ENCODE measurements at regions not wholly inside any gene's neighbourhood (a gene's known extent, or its start where the extent isn't known, plus 50 kb on each side); places are given as distances from the start of the nearest gene placed in this dataset.
A peak's percentile ranks its signal among the peaks of the same experiment; 100 is the strongest.

DNA sequence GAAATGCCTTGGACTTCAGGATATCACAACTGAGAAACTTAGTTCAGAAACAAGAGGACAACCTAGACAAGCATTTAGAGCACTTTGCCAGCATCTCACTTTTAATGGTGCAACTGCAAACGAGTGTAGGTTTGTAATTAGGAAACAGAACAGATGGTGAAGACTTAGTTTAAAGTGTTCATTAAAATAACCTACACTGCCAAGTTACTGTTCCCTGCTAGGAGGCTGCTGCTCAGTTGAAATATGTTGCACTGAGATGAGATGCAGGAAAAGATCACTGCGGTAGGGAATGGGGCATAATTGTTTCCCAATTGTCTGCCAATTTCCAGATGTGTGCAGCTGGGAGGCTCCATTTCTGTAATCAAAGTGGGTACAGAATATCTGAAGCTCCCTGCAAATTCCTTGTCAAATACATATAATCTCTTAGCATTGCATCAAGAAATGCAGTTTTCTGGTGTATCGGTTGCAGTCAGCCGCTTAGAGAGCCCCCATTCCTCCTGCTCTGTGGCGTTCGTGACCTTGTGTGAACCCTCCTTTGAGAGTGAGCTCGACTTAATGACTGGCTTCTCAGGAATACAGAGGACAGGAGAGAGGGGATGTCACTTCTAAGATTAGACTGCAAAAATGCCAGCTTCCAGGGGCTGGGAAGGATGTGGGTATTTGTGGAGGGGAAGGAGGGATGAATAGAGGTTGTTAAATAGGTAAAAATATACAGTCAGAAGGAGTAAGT lies 448.9 kb downstream of the MED10 start:
- DNase-seq: no peak

DNA sequence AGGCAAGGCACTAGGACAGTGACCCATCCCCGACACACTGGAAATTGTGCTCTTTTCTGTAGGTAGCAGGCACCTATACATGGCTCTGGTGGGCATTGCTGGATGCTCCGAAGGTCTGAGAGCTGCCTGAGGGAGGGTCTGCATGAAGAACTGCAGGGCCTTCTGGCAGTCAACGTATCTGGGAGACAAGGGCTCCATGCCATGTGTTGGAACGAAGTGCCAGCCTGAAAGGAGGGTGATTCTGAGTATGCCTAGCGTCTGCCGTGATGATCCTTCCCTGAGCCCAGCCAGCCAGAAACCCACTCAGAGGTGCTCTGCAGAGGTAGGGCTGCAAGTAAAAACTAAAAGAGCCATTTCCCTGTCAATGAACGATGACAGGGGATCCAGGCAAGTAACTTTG lies 453.2 kb downstream of the MED10 start:
- DNase-seq: no peak

DNA sequence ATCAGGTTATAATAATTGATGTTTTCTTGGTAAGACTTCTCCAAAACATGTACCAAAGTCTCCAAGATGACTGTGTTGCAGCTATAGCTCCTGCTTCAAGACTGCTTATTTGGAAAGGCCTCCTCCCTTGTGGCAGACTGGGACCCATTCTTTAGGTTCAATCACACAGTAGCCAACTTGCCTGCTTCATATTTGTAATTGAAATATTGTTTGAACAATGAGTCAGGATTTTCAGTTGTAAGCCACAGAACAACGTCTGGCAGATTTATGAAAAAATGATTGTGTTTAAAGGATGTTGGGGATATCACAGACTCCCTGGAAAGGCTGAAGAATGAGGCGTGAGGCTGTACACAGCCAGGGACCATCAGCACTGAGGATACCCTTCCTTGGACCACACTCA lies 458.9 kb downstream of the MED10 start:
- DNase-seq: no peak

DNA sequence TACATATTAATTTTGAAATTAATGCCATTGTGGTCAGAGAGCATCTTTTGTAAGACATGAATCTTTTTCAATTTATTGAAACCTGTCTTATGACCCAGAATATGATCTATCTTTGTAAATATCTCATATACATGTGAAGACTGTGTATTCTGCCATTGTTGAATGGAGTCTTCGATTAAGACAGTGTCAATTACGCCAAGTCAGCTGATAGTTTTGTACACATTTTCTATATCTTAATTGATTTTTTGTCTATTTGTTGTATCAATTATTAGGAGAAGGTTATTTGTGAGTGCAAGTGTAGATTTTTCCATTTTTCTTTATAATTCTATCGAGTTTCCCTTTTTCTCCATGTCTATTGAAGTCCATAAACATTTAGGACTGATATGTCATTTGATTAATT lies 471.6 kb downstream of the MED10 start:
- DNase-seq: no peak

DNA sequence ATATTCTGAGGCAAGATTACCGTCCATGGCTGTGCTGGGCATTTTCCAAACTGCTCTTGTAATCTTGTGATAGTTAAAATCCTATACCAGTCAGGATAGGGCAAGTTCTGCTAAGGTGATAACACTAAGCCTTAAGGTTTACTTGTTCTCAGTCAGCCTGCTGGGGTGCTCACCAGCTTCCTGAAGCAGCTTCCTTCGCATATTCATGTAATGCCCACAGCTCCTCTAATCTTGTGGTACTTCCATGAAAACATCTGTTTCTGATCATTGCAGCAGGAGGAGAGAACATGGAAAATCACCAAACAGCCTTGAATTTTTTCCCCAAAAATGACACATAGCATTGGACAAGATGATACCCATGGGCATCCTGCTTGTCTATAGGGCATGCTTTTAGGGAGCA lies 473.2 kb downstream of the MED10 start:
- DNase-seq: no peak

DNA sequence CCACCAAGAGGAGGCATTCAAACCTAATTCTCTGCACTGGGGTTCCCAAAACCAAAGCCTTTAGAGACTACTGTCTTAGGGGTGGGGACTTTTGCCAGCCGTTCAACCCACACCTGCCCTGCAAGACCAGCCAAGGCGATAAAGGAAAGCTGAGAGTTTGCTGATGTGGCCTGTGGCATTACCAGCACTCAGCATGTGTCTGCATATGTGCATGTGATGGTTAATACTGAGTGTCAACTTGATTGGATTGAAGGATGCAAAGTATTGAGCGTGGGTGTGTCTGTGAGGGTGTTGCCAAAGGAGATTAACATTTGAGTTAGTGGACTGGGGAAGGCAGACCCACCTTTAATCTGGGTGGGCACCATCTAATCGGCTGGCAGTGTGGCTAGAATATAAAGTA lies 474.2 kb downstream of the MED10 start:
- no peak for DNase-seq

DNA sequence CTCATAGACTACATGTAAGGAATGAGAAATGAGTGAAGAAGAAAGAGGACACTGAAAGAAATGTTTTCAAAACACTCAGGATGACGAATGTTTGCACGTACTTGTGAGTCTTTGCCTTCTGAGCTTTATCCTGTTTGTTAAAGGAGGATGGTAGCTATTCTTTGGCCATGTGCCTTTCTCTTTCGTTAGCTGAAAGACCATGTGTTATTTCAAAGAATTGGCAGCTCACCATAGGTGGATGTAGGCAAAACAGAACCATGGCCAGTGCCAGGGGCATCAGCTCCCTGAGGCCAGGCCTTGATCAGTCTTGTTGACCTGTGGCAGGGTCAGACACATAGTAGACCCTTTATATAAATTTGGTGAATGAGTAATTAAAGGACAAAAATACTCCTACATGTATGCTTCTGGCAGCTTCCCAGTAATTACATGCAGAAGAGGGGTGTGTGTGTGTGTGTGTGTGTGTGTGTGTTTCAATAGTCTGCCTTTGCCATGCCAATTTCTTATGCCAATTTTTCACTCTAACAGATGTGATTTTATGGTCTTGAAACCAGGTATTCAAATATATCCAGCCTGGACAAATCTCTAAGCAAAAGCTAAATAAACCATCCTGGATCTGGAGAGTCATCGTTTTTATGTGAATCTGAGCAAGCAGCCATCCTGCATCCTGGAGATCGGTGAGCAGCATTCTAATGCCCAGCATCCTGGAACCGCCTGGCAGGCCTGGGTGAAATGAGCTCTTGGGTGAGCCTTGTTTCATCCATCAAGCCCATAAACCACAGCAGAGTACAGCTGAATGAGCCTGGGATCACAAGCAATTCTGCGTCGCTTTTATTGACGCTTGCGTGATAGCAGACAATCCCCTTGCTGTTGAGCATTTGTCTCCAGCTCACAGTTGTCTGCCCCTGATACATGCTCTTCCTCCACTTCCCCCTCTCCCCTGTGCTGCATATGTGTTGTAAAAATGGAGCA lies 475.4 kb downstream of the MED10 start:
- no peak for DNase-seq

DNA sequence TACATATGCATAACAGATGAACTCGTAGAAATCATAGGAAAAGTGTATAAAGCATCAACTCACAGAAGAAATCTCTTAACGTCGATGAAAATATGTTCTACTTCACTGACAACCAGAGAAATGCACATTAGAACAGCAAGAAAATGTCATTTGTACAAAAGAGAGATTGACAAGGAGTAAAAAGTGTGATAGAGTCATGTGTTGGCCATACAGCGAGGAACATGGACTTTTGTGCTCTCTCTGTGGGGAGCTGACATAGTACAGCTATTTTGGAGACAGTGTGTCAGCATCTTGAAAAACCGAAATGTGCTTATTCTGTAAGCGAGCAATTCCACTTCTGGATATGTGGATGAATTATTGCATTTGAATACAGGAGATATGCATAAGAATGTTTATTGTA lies 477.9 kb downstream of the ICE1 start:
- no peak for DNase-seq

DNA sequence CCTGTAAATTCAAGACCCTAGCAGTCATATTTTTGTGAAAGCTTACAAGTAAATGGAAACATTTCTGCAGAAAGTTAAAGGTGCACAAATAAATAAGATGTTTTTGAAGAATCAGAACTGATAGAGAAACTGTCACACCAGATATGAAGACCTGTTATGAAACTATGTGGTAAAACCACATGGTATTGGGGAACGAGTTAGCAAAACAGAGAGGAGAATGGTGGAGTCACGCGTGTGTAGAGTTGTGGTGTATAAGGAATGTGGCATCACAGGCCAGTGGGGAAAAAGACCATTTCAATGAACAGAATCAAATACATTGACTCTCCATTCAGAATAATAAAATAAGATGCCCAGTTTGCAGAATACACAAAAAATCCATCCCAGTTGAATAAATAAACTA lies 477.2 kb downstream of the ICE1 start:
- DNase-seq: no peak

DNA sequence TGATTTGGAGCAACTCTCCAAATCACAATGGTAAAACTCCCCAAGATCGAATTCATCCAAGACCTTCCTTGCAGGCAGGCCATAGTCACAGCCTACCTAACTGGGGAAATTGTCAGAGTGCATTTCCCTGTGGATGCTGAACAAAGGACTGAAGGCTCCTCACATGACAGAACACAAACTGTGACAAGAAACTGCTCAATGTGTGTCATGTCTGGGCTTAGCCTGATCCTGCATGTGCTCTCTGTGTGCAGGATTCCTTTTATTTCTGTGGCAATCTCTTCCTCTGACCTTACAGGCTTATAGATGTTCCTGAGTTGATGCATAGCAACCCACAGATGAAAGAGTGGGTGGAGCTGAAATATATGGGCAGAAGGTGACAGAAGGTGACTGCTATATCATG lies 465.8 kb downstream of the ICE1 start:
- no peak for DNase-seq

DNA sequence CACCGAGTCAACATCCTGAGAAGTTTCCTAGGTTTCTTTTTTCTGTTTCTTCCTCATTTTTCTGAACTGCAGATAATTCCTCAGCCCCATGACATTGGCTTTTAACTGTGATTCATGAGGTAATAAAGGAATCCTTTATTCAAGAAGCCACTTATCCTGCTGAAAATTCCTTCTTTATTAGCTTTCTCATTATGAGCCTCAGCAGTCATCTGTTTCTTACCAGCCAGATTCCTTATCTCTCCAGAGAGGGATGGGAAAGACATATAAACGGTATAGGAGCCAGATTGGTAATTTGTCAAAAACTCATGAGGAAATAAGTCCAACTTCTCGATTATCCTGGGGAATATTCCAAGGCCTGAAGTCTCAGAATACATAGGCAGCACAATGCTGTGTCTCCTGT lies 465.4 kb downstream of the ICE1 start:
- no peak for DNase-seq

DNA sequence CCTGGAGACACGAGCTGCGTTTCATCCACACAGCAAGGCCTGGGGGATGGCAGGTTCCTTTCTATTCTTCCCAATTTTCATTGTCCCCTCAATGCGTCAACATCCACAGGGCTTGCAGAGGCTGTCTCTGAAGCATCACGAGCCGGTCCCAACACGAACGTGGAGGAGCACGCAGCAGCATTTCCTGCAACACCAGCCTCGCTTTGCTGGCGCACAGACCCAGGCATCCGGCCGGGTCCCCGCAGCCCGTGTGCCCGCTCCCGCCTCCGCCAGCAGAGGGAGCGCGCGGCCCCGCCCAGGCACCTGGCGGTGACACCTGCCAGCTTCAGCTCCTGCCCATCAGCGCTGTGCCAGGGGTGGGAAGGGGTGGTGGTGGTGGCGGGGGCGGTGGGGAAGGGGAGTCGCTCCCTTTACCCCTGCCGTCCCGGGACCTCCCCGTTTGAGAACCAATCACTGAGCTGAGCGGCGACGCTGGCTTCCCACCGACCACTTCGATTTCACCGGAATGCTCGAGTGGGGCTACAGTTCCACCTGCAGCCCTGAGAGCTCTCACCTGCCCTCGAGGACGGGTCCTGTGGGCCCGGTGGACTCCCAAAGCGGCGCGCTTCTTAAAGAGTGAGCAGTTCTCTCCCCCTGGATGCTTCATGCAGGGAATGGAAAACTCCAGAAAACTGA lies 464.5 kb downstream of the ICE1 start:
- DNase-seq: peak; percentile 3

DNA sequence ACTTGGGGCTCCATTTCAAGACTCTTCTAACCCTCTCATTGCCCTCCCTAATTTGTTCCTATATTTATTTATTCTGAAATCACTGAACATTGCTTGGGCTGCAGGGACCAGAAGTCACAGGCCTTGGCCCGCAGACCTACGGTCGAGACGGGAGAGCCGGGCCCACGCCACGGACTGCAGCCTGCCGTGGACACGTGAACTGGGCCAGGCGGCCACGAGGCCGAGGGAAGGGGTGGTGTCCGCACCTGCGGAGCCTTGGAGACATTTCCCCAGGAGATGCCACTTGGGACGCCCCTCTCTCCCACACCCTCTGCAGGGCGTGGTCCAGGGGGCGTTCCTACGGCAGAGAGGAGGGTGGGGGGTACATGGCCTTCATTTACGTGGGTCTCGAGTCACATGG lies 463.9 kb downstream of the ICE1 start:
- DNase-seq: no peak

DNA sequence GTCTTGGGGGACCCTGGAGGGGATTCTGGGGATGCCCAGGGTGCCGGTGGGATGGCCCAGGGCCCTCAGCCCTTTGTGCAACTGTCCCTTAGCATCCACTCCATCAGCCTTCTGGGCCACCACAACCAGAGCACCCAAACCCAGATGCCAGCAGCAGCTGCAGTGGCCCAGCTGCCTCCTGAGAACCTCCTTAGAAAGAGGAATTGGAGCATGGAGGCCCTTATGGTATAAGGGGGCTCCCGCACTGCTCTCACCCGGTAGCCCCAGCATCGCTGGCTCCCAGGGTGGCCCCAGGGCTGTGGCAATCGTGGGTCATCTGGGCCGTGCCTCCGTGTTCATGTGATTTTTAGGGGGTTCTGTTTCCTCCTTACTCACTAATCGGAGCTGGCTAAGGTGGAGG lies 463.3 kb downstream of the ICE1 start:
- no peak for DNase-seq

DNA sequence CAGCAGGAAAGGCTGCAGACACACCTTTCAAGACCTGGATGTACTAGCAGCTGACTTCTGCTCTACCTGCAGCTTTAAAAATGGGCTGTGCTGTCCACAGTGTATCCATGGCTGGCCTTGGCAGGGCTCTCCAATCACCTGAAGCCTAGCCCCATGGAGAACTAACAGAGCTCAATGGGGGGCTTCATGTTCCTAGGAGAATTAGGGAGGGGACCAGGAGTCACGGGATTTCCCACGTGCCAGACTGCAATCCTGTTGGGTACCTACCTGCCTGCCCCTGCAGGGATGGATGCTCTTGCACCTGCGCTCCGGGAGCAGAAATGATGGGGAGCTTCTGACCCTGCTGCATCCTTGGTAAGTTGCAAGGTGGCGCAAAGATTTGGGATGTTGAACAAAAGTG lies 462.1 kb downstream of the ICE1 start:
- DNase-seq: no peak

DNA sequence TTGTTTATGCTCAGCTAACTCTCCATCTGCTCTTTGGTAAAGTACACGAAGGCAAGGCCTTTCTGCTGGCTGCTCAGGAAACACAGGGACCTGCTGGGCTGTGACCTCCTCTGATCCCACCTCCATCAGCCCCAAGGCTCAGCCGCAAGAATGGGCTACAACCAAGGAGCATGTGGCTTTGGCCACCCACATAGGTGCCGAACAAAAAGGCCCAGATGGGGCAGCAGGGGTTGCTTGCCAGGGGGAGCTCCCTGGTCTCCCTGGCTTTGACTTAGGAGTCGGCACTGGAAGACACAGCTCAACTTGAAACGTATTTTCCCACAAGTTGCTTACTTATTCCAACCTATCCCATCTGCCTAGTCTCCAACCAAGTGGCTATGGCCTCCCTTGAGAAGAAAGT lies 461.1 kb downstream of the ICE1 start:
- no peak for DNase-seq

DNA sequence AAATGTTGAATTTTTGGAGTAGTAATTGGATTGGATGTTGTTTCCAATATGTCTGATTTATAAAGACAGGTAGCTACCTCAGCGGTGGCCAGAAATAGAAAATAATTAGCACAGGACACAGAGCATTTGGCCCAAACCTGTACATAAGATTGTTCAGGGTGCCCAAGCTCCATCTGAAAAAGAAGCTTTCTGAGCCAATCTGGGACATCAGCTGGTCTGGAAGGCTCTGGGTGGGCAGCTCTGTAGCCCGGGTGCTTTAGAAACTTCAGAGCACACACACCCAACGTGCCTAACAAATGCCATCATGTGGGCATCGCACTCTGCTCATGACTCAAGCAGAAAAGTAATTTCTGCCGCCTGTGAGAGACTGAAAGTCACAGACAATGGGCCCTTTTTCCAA lies 460.7 kb downstream of the ICE1 start:
- DNase-seq: no peak

DNA sequence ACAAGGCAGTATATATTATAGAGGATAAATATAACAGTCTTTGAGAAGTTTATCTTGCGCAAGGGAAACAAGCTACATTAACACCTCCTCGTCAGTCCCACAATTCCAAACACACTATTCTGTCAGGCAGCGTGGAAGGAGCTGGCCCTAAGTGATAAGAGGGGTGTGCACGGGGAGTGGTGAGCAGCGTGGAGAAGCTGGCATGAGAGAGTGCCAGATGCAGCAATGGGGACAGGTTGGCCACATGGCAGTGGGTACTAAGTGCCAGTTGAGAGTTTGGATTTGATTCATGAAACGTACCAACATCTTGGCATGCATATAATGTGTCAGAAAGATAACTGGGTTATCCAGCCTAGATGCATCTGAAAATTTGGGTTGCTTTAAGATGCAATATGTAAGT lies 460.2 kb downstream of the ICE1 start:
- DNase-seq: no peak

DNA sequence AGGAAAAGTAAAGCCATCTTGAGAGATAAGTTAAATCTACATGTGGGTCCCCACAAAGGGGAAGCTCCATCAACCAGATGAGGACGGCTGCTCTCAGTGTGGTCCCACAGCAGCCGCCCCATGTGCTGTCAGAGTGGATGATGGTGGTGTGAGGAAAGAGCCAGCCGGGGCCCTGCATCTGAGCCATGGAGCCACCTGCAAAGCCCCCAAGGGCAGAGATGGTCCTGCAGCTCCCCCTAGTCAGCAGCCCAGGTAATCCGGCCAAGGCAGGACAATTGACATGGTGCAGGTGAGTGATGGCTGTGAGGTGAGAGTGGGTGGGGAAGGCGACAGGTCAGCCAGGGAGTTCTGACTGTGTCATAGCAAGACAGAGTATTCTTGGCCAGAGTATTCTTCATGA lies 458.8 kb downstream of the ICE1 start:
- DNase-seq: no peak

DNA sequence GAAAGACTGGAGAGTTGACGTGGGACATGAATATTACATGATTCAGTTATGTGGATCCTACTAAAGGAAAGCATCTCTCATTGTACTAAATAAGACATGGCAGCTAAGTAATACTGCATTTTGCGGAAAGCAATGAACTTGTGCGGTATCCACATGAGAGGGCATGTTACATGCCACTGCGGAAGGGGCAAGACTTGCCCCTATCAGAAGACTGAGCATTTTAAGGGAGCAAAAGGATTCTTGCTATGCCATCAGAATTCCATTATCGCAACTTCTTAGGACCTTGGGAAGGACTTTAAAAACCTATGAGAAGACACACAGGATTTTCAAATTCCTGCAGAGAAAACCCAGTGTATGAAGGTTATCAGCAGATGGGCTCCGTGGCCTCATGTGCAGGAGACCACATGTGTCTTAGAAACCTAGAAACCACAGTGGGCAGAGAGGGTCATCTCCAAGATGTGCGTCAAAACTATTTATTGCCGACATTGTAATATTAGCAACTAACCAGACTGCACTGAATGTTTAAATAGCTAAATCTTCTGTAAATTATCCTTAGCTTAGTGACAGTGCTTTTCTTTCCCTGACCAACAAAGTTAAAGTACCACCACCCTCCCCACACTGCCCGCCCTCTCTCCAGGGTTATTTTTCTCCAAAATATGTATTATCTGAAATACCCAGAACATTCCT lies 457.7 kb downstream of the ICE1 start:
- no peak for DNase-seq

DNA sequence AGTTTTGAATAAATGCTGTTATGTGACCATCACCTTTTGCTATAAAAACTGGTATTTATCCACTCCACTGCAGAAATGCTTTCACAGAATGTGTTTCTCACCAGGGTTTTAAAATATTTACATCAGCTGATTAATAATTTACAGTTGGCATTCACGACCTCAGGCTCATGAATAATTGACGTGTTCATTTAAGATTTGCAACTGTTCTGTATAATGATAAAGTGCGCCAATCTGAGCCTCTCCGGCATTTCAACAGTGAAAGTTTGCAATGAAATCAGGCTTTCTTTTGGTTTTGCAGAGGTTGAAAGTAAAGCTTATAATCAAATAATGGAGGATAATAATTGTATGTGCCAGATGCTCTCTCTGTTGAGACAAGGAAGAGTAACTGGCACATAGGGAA lies 434.9 kb downstream of the ICE1 start:
- no peak for DNase-seq

DNA sequence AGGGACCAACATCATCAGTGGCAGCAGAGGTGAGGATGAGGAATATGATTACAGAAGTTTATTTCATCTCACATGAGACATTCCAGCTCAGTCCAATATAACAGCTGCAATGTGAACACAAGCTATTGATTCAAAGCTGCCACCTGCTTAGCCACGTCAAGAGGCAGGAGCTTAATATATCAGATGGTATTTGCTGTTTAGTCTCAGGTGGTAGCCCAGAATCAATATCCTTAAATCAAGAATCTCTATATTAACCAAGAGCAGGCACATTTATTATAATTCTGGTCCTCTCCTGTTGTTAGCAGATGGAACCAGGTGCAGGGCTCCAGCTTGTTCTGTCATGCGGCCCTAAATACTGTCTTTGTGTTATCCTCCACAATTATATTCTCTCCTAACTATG lies 431.6 kb downstream of the ICE1 start:
- no peak for DNase-seq

DNA sequence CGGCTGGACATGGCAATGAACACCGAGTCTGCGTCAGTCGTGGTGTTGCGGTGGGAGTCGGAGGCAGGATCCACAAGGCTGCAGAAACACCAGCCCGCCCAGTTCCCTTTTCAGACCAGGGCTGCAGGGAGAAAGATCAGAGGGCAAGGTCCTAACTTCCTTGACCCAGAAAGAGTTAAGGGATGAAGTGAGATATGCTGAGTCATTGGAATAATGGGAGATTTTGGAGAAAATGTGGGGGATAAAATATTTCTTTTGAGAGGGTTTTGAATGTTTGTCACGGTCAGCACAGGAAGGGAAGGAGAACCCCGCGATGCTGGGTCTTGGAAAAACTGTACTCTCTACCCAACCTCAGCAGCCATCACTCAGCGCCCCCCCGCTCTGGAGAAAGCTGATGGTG lies 416.0 kb downstream of the ICE1 start:
- no peak for DNase-seq

Data from CD4-positive, alpha-beta T cell treated with Interleukin-12 subunit alpha and Interleukin-12 subunit beta, for 1 hour (primary cell).